ENCODE measurements at regions not wholly inside any gene's neighbourhood (a gene's known extent, or its start where the extent isn't known, plus 50 kb on each side); places are given as distances from the start of the nearest gene placed in this dataset.
A peak's percentile ranks its signal among the peaks of the same experiment; 100 is the strongest.

- DNase-seq = no peak
Observed at GRCh38 chr7:12785473-12785872, 98.0 kb downstream of the ARL4A start.

DNA sequence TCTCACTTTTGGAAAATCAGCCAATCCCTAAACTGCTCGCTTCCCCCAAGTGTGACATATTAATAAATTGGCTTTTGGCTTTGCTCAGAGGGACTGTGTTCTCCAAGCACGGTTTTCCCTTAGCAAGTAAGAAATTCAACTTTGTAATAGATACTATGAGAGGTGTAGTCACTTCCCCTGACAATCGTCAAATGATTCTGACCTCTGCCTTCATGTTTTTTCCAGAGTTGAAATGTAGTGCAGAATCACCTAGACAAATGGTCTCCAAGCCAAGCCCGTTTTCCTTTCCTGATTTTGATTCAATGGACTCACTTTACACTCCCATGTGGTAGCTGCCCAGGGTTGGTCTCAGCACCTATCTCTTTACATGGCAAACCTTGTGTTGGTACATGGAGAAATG, 99.1 kb downstream of the ARL4A start:
- DNase-seq = no peak

DNA sequence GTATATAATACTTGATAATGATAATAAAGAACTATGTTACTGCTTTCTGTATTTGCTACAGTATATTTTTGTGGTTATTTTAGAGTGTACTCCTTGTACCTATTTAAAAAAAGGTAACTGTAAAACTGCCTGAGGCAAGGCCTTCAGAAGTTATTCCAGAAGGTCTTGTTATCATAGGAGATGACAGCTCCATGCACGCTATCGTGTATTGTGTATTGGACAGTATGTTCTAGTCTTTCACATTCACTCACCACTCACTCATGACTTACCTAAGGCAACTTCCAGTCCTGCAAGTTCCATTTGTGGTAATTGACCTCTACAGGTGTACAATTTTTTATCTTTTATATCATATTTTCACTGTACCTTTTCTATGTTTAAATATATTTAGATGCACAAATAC, 100.7 kb downstream of the ARL4A start:
- no peak for DNase-seq

GRCh38 chr7:12788591-12788990, 101.2 kb downstream of the ARL4A start:
- DNase-seq = no peak

DNA sequence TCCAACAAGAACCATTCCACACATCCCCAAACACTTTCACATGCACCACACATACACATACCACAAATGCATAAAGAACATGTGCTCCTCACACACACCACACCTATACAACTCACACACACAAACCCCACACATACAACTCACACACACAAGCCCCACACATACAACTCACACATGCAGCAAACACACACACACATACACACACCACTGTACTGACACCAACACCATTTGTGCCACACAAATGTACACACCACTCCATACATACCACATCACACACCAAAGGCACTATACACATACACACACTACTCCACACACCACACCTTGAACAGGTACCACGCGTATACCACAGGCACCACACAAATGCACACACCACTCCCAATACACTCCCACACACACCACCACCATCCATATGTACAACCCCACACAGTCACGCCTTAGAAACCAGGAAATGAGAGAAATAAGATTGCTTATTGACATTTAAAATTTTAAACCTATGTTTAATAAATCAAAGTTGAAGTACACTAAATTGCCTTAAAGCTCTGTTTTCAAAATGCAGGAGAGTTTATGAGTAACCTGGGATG, 107.4 kb downstream of the ARL4A start:
- DNase-seq = no peak

- DNase-seq = no peak
Observed at GRCh38 chr7:12796397-12797127, 109.1 kb downstream of the ARL4A start.

DNA sequence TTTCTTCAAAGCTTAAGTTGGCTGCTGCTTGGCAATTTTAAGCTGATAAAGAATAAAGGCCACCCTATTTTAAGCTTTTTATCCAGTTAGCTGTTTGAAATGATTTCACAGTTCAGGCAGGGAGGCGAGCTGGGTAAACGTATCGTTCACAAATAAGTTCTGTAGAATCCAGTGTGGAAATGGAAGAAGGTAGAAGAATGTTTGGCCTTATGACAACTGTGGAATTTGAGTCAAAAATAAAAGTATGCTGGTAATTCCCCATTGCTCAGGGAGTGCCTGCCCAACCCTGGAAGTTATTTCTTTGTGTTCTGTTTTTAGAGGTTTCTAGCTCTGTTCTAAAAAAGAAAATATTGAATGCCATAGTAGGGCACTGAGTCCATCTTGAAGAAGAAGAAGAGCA, 113.1 kb downstream of the ARL4A start:
- no peak for DNase-seq

- no peak for DNase-seq
Observed at GRCh38 chr7:12801107-12801506, 113.7 kb downstream of the ARL4A start.

DNA sequence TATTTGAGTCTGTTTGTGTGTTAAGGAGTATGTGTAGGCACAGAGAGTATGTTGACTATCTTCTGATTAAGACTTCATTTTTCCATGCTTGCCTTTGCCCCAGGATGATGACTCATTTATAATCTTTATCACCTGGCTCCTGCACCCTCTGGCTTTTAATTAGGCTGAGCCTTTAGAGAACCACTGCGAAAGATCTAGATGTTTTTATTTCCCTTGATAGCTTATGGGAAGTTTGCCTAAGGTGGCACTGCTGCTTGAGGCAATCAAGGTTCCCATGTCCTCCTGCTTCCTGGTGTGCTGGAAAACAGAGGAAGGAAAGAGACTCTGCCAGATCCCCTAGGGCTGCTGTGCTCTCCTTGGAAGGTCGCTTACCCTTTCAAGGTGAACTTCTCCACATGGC, 114.6 kb downstream of the ARL4A start:
- DNase-seq = no peak

DNA sequence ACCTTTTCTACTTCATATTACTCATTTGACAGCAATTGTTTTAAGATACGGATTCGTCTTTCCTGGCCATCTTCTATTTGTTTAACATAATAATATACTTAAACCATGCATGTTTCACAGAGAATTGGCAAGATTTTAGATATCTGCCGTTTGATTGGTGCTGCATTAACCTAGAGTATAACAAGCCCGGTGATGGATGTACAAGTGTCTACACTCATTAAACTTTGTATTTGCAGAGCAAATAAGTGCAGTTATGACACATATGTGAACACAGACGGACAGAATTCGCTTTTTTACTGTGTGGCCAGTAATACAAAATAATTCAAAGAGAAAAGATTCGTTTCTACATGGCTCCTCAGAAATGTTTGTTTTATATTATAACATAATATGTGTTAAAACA, 116.1 kb downstream of the ARL4A start:
- DNase-seq = no peak

DNA sequence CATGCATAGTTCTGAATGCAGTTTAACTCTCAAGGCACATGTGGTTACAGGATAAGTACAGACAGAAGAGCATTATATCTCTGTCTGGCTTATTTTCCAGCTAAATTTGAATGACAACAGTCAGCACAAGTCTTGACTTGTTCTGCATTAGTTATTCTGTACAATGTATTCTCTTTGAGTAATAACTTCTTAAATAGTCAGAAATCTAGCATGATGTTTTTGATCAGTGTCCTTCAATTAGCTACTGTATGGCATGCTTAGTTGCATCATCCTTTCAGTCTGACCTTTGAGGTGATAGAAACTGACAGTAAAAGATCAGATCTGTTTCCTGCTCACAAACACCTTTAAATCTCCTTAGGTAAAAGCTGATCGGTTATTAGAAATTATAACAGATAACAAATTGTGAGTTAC, 118.1 kb downstream of the ARL4A start:
- no peak for DNase-seq

DNA sequence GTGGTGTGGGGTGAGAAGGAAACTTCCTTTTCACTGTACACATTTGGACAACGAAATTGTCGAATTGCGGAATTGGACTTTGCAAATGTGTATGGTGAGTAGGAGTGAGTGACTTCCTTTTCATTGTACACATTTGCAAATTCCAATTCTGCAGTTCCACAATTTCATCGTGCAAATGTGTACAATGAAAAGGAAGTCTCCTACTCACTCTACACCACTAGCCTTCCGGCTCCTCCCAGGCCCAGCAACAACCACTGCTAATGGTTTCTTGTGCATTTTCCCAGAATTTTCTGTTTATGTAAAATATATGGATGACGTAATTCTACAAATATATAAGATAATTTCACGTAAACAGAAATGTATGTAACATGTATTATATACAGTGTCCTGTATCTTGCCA, 118.5 kb downstream of the ARL4A start:
- no peak for DNase-seq

GRCh38 chr7:12809476-12809875, 122.0 kb downstream of the ARL4A start:
- DNase-seq = no peak

DNA sequence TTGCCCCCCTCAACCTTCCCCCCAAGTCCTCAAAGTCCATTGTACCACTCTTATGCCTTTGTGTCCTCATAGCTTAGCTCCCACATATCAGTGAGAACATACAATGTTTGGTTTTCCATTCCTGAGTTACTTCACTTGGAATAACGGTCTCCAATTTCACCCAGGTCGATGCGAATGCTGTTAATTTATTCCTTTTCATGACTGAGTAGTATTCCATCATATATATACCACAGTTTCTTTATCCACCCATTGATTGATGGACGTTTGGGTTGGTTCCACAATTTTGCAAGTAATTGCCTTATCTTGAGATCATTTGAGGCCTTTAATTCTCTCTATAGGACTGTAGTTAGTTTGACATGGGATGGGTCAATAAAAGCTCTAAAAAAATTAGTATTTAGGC, 124.7 kb downstream of the ARL4A start:
- DNase-seq = no peak

GRCh38 chr7:12814107-12814506, 126.7 kb downstream of the ARL4A start:
- DNase-seq = no peak

DNA sequence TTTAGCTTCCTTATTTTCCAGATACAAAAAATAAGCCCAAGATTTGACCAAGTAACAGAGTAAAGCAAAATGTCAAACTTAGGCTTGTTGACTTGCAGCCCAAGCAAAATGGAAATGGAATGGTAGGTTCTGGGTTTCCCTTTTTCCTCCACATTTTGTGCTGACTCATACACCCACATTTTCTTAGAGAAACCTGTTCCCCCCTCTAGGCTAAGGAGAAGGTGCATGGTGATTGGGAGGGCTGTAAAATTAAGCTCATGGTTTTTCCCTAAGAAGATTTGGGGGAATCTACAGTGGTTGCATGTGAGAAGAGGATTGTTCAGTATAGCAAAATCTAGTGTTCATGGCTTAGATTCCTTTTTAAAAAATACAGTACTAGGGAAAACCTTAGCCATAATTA, 127.4 kb downstream of the ARL4A start:
- no peak for DNase-seq

DNA sequence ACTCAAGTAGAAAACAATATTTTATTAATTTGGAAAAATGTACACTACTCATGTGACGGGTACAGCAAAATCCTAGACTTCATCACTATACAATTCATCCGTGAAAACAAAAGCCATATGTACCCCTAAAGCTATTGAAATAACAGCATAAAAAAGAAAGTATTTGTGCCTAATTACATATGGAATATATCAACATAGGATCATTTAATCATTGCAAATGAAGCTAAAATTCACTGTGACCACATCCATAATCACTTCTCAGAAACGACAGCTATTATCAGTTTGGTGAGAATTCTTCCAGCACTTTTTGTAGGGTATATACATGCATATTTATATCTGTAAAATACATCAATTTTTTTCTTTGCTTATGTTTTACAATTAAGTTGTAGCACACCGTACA, 128.0 kb downstream of the ARL4A start:
- DNase-seq = no peak

GRCh38 chr7:12815871-12816270, 128.4 kb downstream of the ARL4A start:
- no peak for DNase-seq

DNA sequence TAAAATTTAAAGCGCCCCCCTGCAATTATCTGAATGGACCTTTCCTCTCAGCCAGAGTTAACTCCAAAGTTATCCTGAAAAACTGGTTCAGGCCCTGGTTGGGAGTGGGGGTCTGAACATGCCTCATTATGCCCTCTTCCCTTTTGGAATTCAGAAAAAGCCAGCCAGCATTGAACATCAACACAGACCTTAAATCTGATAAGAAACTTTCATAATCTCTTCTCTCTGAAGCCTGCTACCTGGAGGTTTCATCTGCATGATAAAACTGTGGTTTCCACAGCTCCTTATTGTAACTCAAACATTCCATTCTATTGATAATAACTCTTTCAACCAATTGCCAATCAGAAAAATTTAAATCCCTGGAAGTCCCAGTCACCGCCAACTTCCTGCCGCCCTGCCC, 133.3 kb downstream of the ARL4A start:
- no peak for DNase-seq

GRCh38 chr7:12821746-12822145, 134.3 kb downstream of the ARL4A start:
- DNase-seq = no peak

- DNase-seq = no peak
Observed at GRCh38 chr7:12826079-12826478, 138.6 kb downstream of the ARL4A start.

DNA sequence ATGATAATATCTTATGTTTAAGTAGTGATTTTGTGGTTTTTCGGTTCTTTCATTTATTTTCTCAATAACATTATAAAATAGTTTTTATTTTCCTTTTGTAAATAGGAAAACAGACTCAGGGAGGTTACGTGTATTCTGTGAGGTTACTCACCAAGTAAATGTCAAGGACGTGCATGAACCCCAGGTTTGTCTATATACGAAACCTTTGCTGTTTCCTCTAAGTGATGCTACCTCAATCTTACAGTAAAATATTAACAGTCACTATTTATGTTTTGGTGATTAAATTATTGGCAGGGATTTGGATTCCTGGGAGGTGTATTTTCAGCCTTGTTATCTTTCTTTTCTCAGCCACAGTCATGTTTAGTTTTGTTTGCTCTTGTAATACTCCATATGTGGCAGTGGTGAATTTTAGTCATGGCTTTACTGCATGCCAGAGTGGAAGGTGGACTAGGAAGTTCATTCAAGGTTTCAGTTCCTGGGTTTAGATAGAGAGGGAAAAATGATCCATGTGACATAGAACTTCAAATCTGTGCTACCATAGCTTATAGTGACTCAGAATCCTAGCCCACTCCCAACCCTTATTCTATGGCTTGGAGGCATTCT, 139.9 kb downstream of the ARL4A start:
- peak in 1 of 2 experiments; percentile 10 for DNase-seq

GRCh38 chr7:12827920-12828319, 140.5 kb downstream of the ARL4A start:
- no peak for DNase-seq

DNA sequence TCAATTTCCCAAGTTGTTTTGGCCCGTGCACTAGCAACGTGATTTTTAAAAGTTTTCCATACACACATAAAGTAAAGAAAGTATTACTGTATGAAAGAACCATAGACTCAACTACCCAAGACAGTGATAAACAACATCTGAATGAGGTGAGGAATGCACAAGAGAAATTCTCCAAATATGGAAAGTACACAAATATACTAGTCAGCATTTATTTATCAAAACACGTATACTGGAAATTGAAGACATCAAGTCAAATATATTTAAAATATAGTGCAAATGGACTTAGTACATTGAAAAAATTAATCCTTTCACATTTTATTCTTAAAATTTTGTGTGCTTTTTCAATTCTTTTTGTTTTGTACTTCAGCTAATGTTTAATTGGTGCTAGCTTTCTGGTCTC, 143.6 kb downstream of the ARL4A start:
- DNase-seq = no peak

DNA sequence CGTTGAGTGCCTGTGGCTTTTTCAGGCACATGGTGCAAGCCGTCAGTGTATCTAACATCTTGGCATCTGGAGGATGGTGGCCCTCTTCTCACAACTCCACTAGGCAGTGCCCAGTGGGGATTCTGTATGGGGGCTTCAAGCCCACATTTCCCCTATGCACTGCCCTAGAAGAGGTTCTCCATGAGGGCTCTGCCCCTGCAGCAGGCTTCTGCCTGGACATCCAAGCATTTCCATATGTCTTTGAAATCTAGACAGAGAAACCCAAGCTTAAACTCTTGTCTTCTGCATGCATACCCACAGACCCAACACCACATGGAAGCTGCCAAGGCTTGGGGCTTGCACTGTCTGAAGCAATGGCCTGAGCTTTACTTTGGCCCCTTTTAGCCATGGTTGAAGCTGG, 146.4 kb downstream of the ARL4A start:
- no peak for DNase-seq
